CD4-positive, alpha-beta T cell (primary cell): ENCODE measurements at regions not wholly inside any gene's neighbourhood (a gene's known extent, or its start where the extent isn't known, plus 50 kb on each side); places are given as distances from the start of the nearest gene placed in this dataset.

Experiments
- ATAC-seq: fragments of 200-7000 bp; cut with Tn5 transposase; one replicate; pipeline ENCODE4 v1.10.0; 2022; ENCODE audit warnings: mild to moderate bottlenecking; ENCODE audit not compliant: poor library complexity
- CTCF ChIA-PET: fragments of 350-600 bp; sonication (Branson Sonifier 250); formaldehyde crosslinking; loops from one replicate; lab custom pipeline; 2021; ENCODE audit warnings: antibody characterized with exemption, inconsistent platforms; lab: Charles Lee
- POLR2A ChIA-PET: fragments of 350-600 bp; sonication (Branson Sonifier 250); formaldehyde crosslinking; loops from one replicate; lab custom pipeline; 2021; ENCODE audit warnings: antibody characterized with exemption, inconsistent platforms; lab: Charles Lee
- DNase-seq, 14 experiments: peaks; one replicate each; pipeline ENCODE4 v3.0.0-alpha.2; 2013 to 2020; ENCODE audit warnings: mixed read lengths in 2 of 14
- H3K27ac ChIP-seq, 2 donors: one replicate each; pipeline versions ENCODE4 v1.5.1 to v1.7.0; 2013; ENCODE audit warnings: low read length in 2 of 2, low read depth in 1 of 2, mild to moderate bottlenecking in 1 of 2
- H3K27me3 ChIP-seq, 2 experiments: 1 replicate in 1 of 2; 2 replicates in 1 of 2; pipeline versions ENCODE4 v1.6.1 to v1.7.0; 2013; ENCODE audit warnings: low read length in 2 of 2, control low read depth in 1 of 2, mild to moderate bottlenecking in 1 of 2, moderate library complexity in 1 of 2; ENCODE audit not compliant: insufficient read depth in 2 of 2, control insufficient read depth in 1 of 2
- H3K36me3 ChIP-seq: one replicate; pipeline ENCODE4 v1.6.1; 2013; ENCODE audit warnings: low read length, control low read depth; ENCODE audit not compliant: insufficient read depth
- H3K4me1 ChIP-seq: one replicate; pipeline ENCODE4 v1.6.1; 2013; ENCODE audit warnings: low read length, control low read depth; ENCODE audit not compliant: insufficient read depth
- H3K4me3 ChIP-seq: one replicate; pipeline ENCODE4 v1.5.1; 2013; ENCODE audit warnings: mild to moderate bottlenecking, low read length, moderate library complexity
- H3K9me3 ChIP-seq, 2 experiments: 1 replicate in 1 of 2; 2 replicates in 1 of 2; pipeline versions ENCODE4 v1.6.1 to v1.7.0; 2013; ENCODE audit warnings: low read length in 2 of 2, mild to moderate bottlenecking in 2 of 2, control low read depth in 1 of 2, moderate library complexity in 1 of 2; ENCODE audit not compliant: control insufficient read depth in 1 of 2, insufficient read depth in 1 of 2
- H3K27ac Mint-ChIP-seq: one replicate; pipeline ENCODE4 v1.8.0; 2020; ENCODE audit warnings: mixed read lengths
- H3K27me3 Mint-ChIP-seq: one replicate; pipeline ENCODE4 v1.8.0; 2021; ENCODE audit warnings: mixed read lengths
- H3K36me3 Mint-ChIP-seq: one replicate; pipeline ENCODE4 v1.8.0; 2021; ENCODE audit warnings: low read depth, mixed read lengths
- H3K4me1 Mint-ChIP-seq: one replicate; pipeline ENCODE4 v1.8.0; 2021; ENCODE audit warnings: low read depth, mixed read lengths
- H3K4me3 Mint-ChIP-seq: one replicate; pipeline ENCODE4 v1.8.0; 2020; ENCODE audit warnings: mild to moderate bottlenecking, mixed read lengths
- H3K9me3 Mint-ChIP-seq: one replicate; pipeline ENCODE4 v1.8.0; 2020; ENCODE audit warnings: mixed read lengths
- CTCF ChIP-seq: fragments of 200-600 bp; IDR thresholded peaks from one replicate; pipeline ENCODE4 v1.8.0; 2022; ENCODE audit warnings: antibody characterized with exemption, mild to moderate bottlenecking
- intact Hi-C, 2 experiments: fragments of 100-400 bp; cut with DNase I in 1 of 2; cut with micrococcal nuclease in 1 of 2; formaldehyde crosslinking; loops; one replicate each; pipeline versions ENCODE4 v1.15.1 to v1.9.0; 2023 to 2025; cut with DNase I, micrococcal nuclease

GRCh38 chr1:204756811-204757210, 71.3 kb upstream of the LRRN2 start:
- H3K4me1 Mint-ChIP-seq = no peaks in the 10 kb centered on the region
- intact Hi-C loops = no loop called here
- H3K27ac ChIP-seq = no peak overlapping the region
- no peak for DNase-seq
- no peaks in the 10 kb centered on the region for H3K36me3 Mint-ChIP-seq
- ChIA-PET POLR2A (no interaction called here), CTCF (no interaction called here)
- H3K4me3 Mint-ChIP-seq = no peak overlapping the region
- ATAC-seq = no peak
- H3K27me3 ChIP-seq = no peaks in the 10 kb centered on the region
- H3K9me3 Mint-ChIP-seq = no peaks in the 10 kb centered on the region
- no peak overlapping the region for H3K27ac Mint-ChIP-seq
- TF ChIP-seq CTCF = no peak
- H3K9me3 ChIP-seq = no peaks in the 10 kb centered on the region
- H3K36me3 ChIP-seq = no peaks in the 10 kb centered on the region
- H3K4me3 ChIP-seq = no peak overlapping the region
- H3K27me3 Mint-ChIP-seq = peaks cover 4% of the 10 kb centered on the region
- no peaks in the 10 kb centered on the region for H3K4me1 ChIP-seq

GRCh38 chr1:204758601-204759000, 73.1 kb upstream of the LRRN2 start:
- no peaks in the 10 kb centered on the region for H3K27me3 ChIP-seq
- H3K9me3 ChIP-seq = no peaks in the 10 kb centered on the region
- DNase-seq = no peak
- H3K27me3 Mint-ChIP-seq = peaks cover 4% of the 10 kb centered on the region
- no peak overlapping the region for H3K4me3 Mint-ChIP-seq
- no peaks in the 10 kb centered on the region for H3K36me3 Mint-ChIP-seq
- H3K4me1 ChIP-seq = peaks cover 1% of the 10 kb centered on the region
- H3K27ac ChIP-seq = no peak overlapping the region
- H3K9me3 Mint-ChIP-seq = no peaks in the 10 kb centered on the region
- TF ChIP-seq CTCF = no peak
- POLR2A ChIA-PET = no interaction called here
- CTCF ChIA-PET = interaction anchor here (2.1 kb wide), 1 partner anchor 12 kb away, joined by 7 read pairs; no protein-coding TSS in a partner anchor
- no peak overlapping the region for H3K27ac Mint-ChIP-seq
- H3K4me3 ChIP-seq = no peak overlapping the region
- intact Hi-C loops = no loop called here
- H3K4me1 Mint-ChIP-seq = peaks cover 3% of the 10 kb centered on the region
- ATAC-seq = no peak
- no peaks in the 10 kb centered on the region for H3K36me3 ChIP-seq

- DNase-seq (no peak), ATAC-seq (no peak)
- no peaks in the 10 kb centered on the region for H3K9me3 Mint-ChIP-seq
- peaks cover 7% of the 10 kb centered on the region for H3K4me1 Mint-ChIP-seq
- TF ChIP-seq CTCF = no peak
- intact Hi-C loops = loop anchor here in 1 of 2 experiments (10.0 kb wide), 1 partner anchor 316 kb away; no protein-coding TSS in a partner anchor
- ChIA-PET POLR2A (no interaction called here), CTCF (interaction anchor here (2.6 kb wide), 1 partner anchor 47 kb away, joined by 9 read pairs; no protein-coding TSS in a partner anchor)
- H3K4me1 ChIP-seq = peaks cover 8% of the 10 kb centered on the region
- H3K4me3 ChIP-seq = no peak overlapping the region
- H3K27me3 Mint-ChIP-seq = no peaks in the 10 kb centered on the region
- no peaks in the 10 kb centered on the region for H3K27me3 ChIP-seq
- H3K36me3 ChIP-seq = no peaks in the 10 kb centered on the region
- no peaks in the 10 kb centered on the region for H3K36me3 Mint-ChIP-seq
- no peak overlapping the region for H3K27ac ChIP-seq
- H3K4me3 Mint-ChIP-seq = no peak overlapping the region
- H3K9me3 ChIP-seq = no peaks in the 10 kb centered on the region
- no peak overlapping the region for H3K27ac Mint-ChIP-seq
Observed at GRCh38 chr1:204760350-204760749, 74.8 kb upstream of the LRRN2 start.
